ENCODE measurements at regions not wholly inside any gene's neighbourhood (a gene's known extent, or its start where the extent isn't known, plus 50 kb on each side); places are given as distances from the start of the nearest gene placed in this dataset.

GRCh38 chr2:8088810-8089209, 593.0 kb upstream of the ID2 start:
- TF ChIP-seq, protein P1, sequence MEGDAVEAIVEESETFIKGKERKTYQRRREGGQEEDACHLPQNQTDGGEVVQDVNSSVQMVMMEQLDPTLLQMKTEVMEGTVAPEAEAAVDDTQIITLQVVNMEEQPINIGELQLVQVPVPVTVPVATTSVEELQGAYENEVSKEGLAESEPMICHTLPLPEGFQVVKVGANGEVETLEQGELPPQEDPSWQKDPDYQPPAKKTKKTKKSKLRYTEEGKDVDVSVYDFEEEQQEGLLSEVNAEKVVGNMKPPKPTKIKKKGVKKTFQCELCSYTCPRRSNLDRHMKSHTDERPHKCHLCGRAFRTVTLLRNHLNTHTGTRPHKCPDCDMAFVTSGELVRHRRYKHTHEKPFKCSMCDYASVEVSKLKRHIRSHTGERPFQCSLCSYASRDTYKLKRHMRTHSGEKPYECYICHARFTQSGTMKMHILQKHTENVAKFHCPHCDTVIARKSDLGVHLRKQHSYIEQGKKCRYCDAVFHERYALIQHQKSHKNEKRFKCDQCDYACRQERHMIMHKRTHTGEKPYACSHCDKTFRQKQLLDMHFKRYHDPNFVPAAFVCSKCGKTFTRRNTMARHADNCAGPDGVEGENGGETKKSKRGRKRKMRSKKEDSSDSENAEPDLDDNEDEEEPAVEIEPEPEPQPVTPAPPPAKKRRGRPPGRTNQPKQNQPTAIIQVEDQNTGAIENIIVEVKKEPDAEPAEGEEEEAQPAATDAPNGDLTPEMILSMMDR (IDR thresholded peaks at IDR 0.05) = no peak
- TF ChIP-seq POLR2A (IDR thresholded peaks at IDR 0.05) = no peak
